RWPE1 (cell line): ENCODE measurements at regions not wholly inside any gene's neighbourhood (a gene's known extent, or its start where the extent isn't known, plus 50 kb on each side); places are given as distances from the start of the nearest gene placed in this dataset.

Experiments
- CTCF ChIA-PET: fragments of 350-600 bp; sonication (Branson Sonifier 250); formaldehyde crosslinking; extraction: SDS; loops from one replicate; lab custom pipeline; 2021; lab: Yijun Ruan, JAX
- POLR2A ChIA-PET: fragments of 400-600 bp; formaldehyde crosslinking; extraction: SDS; loops from one replicate; lab custom pipeline; 2020; ENCODE audit warnings: antibody characterized with exemption; ENCODE audit not compliant: low non-redundant PET; lab: Yijun Ruan, JAX
- DNase-seq: peaks from one replicate; pipeline ENCODE4 v3.0.0; 2012; ENCODE audit warnings: low spot score
- H3K27ac ChIP-seq: fragments of 450-650 bp; 2 replicates; pipeline ENCODE4 v1.5.1; 2017
- CTCF ChIP-seq: fragments of 450-650 bp; conservative IDR thresholded peaks from 2 replicates; pipeline ENCODE4 v1.5.1; 2017; ENCODE audit warnings: low read depth, mild to moderate bottlenecking

GRCh38 chr16:79772048-79772447, 171.5 kb upstream of the MAF start:
- POLR2A ChIA-PET: no interaction called here

GRCh38 chr16:79770244-79771064, 169.9 kb upstream of the MAF start:
- ChIA-PET POLR2A (interaction anchor here (0.6 kb wide), 2 partner anchors 113 to 124 kb away, joined by 3 read pairs; no protein-coding TSS in a partner anchor), CTCF (interaction anchor here (0.5 to 0.7 kb wide), 2 partner anchors 42 to 147 kb away, joined by 4 read pairs; no protein-coding TSS in a partner anchor)
- H3K27ac ChIP-seq: peak overlapping the region; percentile 73
- DNase-seq: peak; percentile 97
- TF ChIP-seq CTCF: no peak

More at GRCh38 chr16:79772048-79772447, 171.5 kb upstream of the MAF start:
- H3K27ac ChIP-seq: no peak overlapping the region
- CTCF ChIA-PET: no interaction called here
- TF ChIP-seq CTCF: no peak
- no peak for DNase-seq

- POLR2A ChIA-PET: interaction anchor here (0.6 kb wide), 5 partner anchors 9 to 323 kb away, joined by 3 to 14 read pairs (median 3); no protein-coding TSS in a partner anchor
- CTCF ChIA-PET: interaction anchor here (0.7 kb wide), 2 partner anchors 41 to 315 kb away, joined by 3 to 4 read pairs; no protein-coding TSS in a partner anchor
- peak overlapping the region; percentile 73 for H3K27ac ChIP-seq
- no peak for DNase-seq
- TF ChIP-seq CTCF: no peak
These were observed 169.3 kb upstream of the MAF start for GRCh38 chr16:79769928-79770243.

GRCh38 chr16:79769270-79769927, 168.9 kb upstream of the MAF start:
- no peak for DNase-seq
- CTCF ChIA-PET: interaction anchor here (0.7 kb wide), 2 partner anchors 41 to 315 kb away, joined by 3 to 4 read pairs; no protein-coding TSS in a partner anchor
- TF ChIP-seq CTCF: no peak
- H3K27ac ChIP-seq: no peak overlapping the region
- POLR2A ChIA-PET: interaction anchor here (0.6 kb wide), 3 partner anchors 9 to 322 kb away, joined by 3 to 14 read pairs (median 3); no protein-coding TSS in a partner anchor

- H3K27ac ChIP-seq: peak overlapping the region; percentile 57
- CTCF ChIA-PET: no interaction called here
- TF ChIP-seq CTCF: no peak
These were observed 167.9 kb upstream of the MAF start for GRCh38 chr16:79768276-79768970.

More at GRCh38 chr16:79768276-79768970, 167.9 kb upstream of the MAF start:
- POLR2A ChIA-PET: no interaction called here
- no peak for DNase-seq
